GM12878 (cell line): ENCODE measurements at regions not wholly inside any gene's neighbourhood (a gene's known extent, or its start where the extent isn't known, plus 50 kb on each side); places are given as distances from the start of the nearest gene placed in this dataset.

Experiments used
- ATAC-seq: fragments of 200-7000 bp; cut with Tn5 transposase; 3 replicates; pipeline ENCODE4 v1.9.1; 2020; ENCODE audit warnings: mild to moderate bottlenecking, moderate library complexity
- BruUV-seq: library from RNA; stranded (reverse); fragments of 400-500 nt; replicated peaks from 2 replicates; lab custom pipeline; 2021; lab: Mats Ljungman, UMichigan
- CTCF ChIA-PET: fragments of 300-600 bp; sonication (Branson Sonifier 250); formaldehyde crosslinking; extraction: SDS; loops from one replicate; lab custom pipeline; 2021; ENCODE audit warnings: inconsistent platforms; lab: Yijun Ruan, JAX
- POLR2A ChIA-PET: fragments of 350-600 bp; formaldehyde crosslinking; extraction: SDS; loops from one replicate; lab custom pipeline; 2021; ENCODE audit warnings: inconsistent platforms; lab: Charles Lee
- RAD21 ChIA-PET: fragments of 300-600 bp; sonication (Branson Sonifier 250); formaldehyde crosslinking; loops from one replicate; lab custom pipeline; 2023; ENCODE audit warnings: antibody characterized with exemption; ENCODE audit not compliant: unreplicated experiment; lab: Charles Lee
- SMC1A ChIA-PET: fragments of 300-600 bp; sonication (Branson Sonifier 250); formaldehyde crosslinking; loops from one replicate; lab custom pipeline; 2023; ENCODE audit not compliant: unreplicated experiment, uncharacterized antibody; lab: Charles Lee
- DNase-seq: peaks from one replicate; pipeline ENCODE4 v3.0.0-alpha.2; 2011; ENCODE audit warnings: low read depth, low spot score
- FAIRE-seq: peaks from 3 replicates; lab custom pipeline; 2011; peaks lifted over from hg19 to GRCh38; lab: Jason Lieb, UNC
- H2AFZ ChIP-seq: 2 replicates; pipeline ENCODE4 v1.6.0; 2011; ENCODE audit warnings: low read depth, low read length, control low read depth; ENCODE audit not compliant: control insufficient read depth
- H3K27ac ChIP-seq: 2 replicates; pipeline ENCODE4 v1.5.1; 2011; ENCODE audit warnings: control low read depth; ENCODE audit not compliant: control insufficient read depth, insufficient read depth
- H3K27me3 ChIP-seq, 2 experiments: replicated peaks in 1 of 2; 2 replicates each; pipeline versions ENCODE4 v1.6.0 to v1.6.1; 2011; ENCODE audit warnings: low read length in 1 of 2; ENCODE audit not compliant: control insufficient read depth in 2 of 2, insufficient read depth in 2 of 2
- H3K36me3 ChIP-seq, 2 experiments: 2 replicates each; pipeline ENCODE4 v1.5.1; 2011; ENCODE audit warnings: low read length in 1 of 2; ENCODE audit not compliant: control insufficient read depth in 2 of 2, insufficient read depth in 2 of 2
- H3K4me1 ChIP-seq: 2 replicates; pipeline ENCODE4 v1.6.1; 2011; ENCODE audit warnings: mild to moderate bottlenecking, low read length, moderate library complexity, mixed read lengths; ENCODE audit not compliant: control insufficient read depth, insufficient read depth
- H3K4me2 ChIP-seq: 2 replicates; pipeline ENCODE4 v1.6.0; 2011; ENCODE audit warnings: control low read depth; ENCODE audit not compliant: control insufficient read depth, insufficient read depth
- H3K4me3 ChIP-seq: fragments of 200-600 bp; sonication (generic); 2 replicates; pipeline ENCODE4 v1.5.1; 2016
- H3K79me2 ChIP-seq: 2 replicates; pipeline ENCODE4 v1.6.0; 2011; ENCODE audit warnings: low read length; ENCODE audit not compliant: control insufficient read depth, insufficient read depth
- H3K9ac ChIP-seq: 2 replicates; pipeline ENCODE4 v1.8.0; 2011; ENCODE audit warnings: low read length, control low read depth, mixed read lengths; ENCODE audit not compliant: control insufficient read depth, insufficient read depth
- H3K9me3 ChIP-seq: replicated peaks from 3 replicates; pipeline ENCODE4 v1.5.1; 2011; ENCODE audit warnings: mild to moderate bottlenecking, low read length; ENCODE audit not compliant: control insufficient read depth, insufficient read depth
- H4K20me1 ChIP-seq: 2 replicates; pipeline ENCODE4 v1.6.0; 2011; ENCODE audit not compliant: control insufficient read depth, insufficient read depth
- ATF7 ChIP-seq: fragments of 450-650 bp; IDR thresholded peaks from 2 replicates; pipeline ENCODE4 v1.6.1; 2016; ENCODE audit warnings: low read depth, mild to moderate bottlenecking
- CREB1 ChIP-seq: IDR thresholded peaks from 2 replicates; pipeline ENCODE4 v1.6.1; 2012; ENCODE audit warnings: low read depth, mild to moderate bottlenecking, inconsistent platforms
- MYB ChIP-seq: fragments of 150-350 bp; IDR thresholded peaks from 2 replicates; pipeline ENCODE4 v1.6.1; 2014; ENCODE audit warnings: mild to moderate bottlenecking, low read depth, low read length, borderline replicate concordance
- RAD51 ChIP-seq: fragments of 450-650 bp; IDR thresholded peaks from 2 replicates; pipeline ENCODE4 v1.6.1; 2016; ENCODE audit warnings: moderate library complexity, mild to moderate bottlenecking, inconsistent platforms
- SRF ChIP-seq, 2 experiments: IDR thresholded peaks; 2 replicates each; pipeline ENCODE4 v1.6.1; 2011; ENCODE audit warnings: low read depth in 2 of 2, low read length in 2 of 2, mild to moderate bottlenecking in 1 of 2, moderate library complexity in 1 of 2
- WGBS: methylation state at CpG from one replicate; pipeline ENCODE4 v1.1.6; 2016; ENCODE audit warnings: low lambda C conversion rate; ENCODE audit not compliant: insufficient replicate concordance, insufficient coverage; ENCODE audit errors: missing lambda C conversion rate; 5-methylcytosine and 5-hydroxymethylcytosine counted together
- in situ Hi-C: fragments of 300-500 bp; cut with MboI; formaldehyde crosslinking; loops from 9 replicates; pipeline ENCODE4 v1.14.3; 2018; ENCODE audit warnings: mixed read lengths
- intact Hi-C: fragments of 100-400 bp; cut with micrococcal nuclease; formaldehyde crosslinking; loops from one replicate; pipeline ENCODE4 v1.14.2; 2022; ENCODE audit not compliant: unreplicated experiment
- TF ChIP-seq, protein P1 (sequence below): fragments of 450-650 bp; conservative IDR thresholded peaks from 2 replicates; pipeline ENCODE4 v1.6.1; 2017; ENCODE audit warnings: mild to moderate bottlenecking, moderate library complexity
- TF ChIP-seq, protein P2 (sequence below): fragments of 450-650 bp; IDR thresholded peaks from 2 replicates; pipeline ENCODE4 v1.6.1; 2017; ENCODE audit warnings: mild to moderate bottlenecking
- TF ChIP-seq, protein P3 (sequence below): fragments of 450-650 bp; formaldehyde crosslinking; IDR thresholded peaks from 2 replicates; pipeline ENCODE4 v1.5.0; 2022; ENCODE audit warnings: mild to moderate bottlenecking, missing genetic modification characterization

DNA sequence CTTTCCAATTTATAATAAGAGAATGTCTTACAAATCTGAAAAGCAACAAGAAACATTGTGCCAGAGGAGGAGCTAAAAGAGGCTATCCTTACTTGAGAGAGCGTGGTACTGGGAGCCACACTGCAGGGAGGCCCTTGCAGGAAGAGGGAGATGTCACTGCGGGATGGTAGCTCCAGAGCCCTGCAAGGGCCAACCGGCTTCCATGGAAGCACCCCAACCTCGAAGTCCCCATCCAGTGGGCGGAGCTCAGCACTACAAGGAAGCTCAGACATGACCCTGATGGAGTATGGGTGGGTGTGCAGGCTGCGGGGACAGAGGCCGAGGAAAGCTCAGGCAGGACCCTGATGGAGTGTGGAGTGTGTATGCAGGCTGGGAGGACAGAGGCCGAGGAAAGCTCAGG lies 57.8 kb upstream of the RPS6KA2 start:
- ATAC-seq, result no peak

More for the DNA sequence above, 57.8 kb upstream of the RPS6KA2 start:
- Histone ChIP-seq H3K27me3 (peaks cover 0 to 3% of the 10 kb centered on the region in 2 experiments; a peak in 1 of 4 replicates), H3K4me2 (no peak overlapping the region), H4K20me1 (no peaks in the 10 kb centered on the region), H3K9ac (no peak overlapping the region), H2AFZ (no peak overlapping the region), H3K4me3 (no peak overlapping the region), H3K36me3 (no peaks in the 10 kb centered on the region), H3K9me3 (no peaks in the 10 kb centered on the region), H3K79me2 (no peaks in the 10 kb centered on the region), H3K27ac (no peak overlapping the region), H3K4me1 (no peaks in the 10 kb centered on the region)
- no TSS peak for BruUV-seq
- TF ChIP-seq, protein P1, sequence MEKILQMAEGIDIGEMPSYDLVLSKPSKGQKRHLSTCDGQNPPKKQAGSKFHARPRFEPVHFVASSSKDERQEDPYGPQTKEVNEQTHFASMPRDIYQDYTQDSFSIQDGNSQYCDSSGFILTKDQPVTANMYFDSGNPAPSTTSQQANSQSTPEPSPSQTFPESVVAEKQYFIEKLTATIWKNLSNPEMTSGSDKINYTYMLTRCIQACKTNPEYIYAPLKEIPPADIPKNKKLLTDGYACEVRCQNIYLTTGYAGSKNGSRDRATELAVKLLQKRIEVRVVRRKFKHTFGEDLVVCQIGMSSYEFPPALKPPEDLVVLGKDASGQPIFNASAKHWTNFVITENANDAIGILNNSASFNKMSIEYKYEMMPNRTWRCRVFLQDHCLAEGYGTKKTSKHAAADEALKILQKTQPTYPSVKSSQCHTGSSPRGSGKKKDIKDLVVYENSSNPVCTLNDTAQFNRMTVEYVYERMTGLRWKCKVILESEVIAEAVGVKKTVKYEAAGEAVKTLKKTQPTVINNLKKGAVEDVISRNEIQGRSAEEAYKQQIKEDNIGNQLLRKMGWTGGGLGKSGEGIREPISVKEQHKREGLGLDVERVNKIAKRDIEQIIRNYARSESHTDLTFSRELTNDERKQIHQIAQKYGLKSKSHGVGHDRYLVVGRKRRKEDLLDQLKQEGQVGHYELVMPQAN, result no peak
- TF ChIP-seq MYB, result no peak
- TF ChIP-seq RAD51, result no peak
- TF ChIP-seq, protein P2, sequence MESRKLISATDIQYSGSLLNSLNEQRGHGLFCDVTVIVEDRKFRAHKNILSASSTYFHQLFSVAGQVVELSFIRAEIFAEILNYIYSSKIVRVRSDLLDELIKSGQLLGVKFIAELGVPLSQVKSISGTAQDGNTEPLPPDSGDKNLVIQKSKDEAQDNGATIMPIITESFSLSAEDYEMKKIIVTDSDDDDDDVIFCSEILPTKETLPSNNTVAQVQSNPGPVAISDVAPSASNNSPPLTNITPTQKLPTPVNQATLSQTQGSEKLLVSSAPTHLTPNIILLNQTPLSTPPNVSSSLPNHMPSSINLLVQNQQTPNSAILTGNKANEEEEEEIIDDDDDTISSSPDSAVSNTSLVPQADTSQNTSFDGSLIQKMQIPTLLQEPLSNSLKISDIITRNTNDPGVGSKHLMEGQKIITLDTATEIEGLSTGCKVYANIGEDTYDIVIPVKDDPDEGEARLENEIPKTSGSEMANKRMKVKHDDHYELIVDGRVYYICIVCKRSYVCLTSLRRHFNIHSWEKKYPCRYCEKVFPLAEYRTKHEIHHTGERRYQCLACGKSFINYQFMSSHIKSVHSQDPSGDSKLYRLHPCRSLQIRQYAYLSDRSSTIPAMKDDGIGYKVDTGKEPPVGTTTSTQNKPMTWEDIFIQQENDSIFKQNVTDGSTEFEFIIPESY, result no peak
- no peak for TF ChIP-seq SRF (IDR thresholded peaks at IDR 0.05; ENCODE audit: low read depth in 2 of 2, low read length in 2 of 2)
- TF ChIP-seq ATF7, result no peak
- no peak for TF ChIP-seq CREB1
- TF ChIP-seq, protein P3, sequence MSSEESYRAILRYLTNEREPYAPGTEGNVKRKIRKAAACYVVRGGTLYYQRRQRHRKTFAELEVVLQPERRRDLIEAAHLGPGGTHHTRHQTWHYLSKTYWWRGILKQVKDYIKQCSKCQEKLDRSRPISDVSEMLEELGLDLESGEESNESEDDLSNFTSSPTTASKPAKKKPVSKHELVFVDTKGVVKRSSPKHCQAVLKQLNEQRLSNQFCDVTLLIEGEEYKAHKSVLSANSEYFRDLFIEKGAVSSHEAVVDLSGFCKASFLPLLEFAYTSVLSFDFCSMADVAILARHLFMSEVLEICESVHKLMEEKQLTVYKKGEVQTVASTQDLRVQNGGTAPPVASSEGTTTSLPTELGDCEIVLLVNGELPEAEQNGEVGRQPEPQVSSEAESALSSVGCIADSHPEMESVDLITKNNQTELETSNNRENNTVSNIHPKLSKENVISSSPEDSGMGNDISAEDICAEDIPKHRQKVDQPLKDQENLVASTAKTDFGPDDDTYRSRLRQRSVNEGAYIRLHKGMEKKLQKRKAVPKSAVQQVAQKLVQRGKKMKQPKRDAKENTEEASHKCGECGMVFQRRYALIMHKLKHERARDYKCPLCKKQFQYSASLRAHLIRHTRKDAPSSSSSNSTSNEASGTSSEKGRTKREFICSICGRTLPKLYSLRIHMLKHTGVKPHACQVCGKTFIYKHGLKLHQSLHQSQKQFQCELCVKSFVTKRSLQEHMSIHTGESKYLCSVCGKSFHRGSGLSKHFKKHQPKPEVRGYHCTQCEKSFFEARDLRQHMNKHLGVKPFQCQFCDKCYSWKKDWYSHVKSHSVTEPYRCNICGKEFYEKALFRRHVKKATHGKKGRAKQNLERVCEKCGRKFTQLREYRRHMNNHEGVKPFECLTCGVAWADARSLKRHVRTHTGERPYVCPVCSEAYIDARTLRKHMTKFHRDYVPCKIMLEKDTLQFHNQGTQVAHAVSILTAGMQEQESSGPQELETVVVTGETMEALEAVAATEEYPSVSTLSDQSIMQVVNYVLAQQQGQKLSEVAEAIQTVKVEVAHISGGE (CRISPR knock-in tag), result no peak
- WGBS, result 28% methylated on average over 8 of the region's 8 CpGs
- DNase-seq (no peak), FAIRE-seq (no peak)
- CTCF ChIA-PET, result no interaction called here
- POLR2A ChIA-PET, result no interaction called here
- intact Hi-C loops, result no loop called here
- SMC1A ChIA-PET, result no interaction called here
- RAD21 ChIA-PET, result no interaction called here
- in situ Hi-C loops, result no loop called here
